Nephron (organoid): ENCODE measurements at regions not wholly inside any gene's neighbourhood (a gene's known extent, or its start where the extent isn't known, plus 50 kb on each side); places are given as distances from the start of the nearest gene placed in this dataset.
A peak's percentile ranks its signal among the peaks of the same experiment; 100 is the strongest.

Source experiments
- H3K27ac Mint-ChIP-seq, 3 experiments: 2 replicates each; pipeline ENCODE4 v1.8.0; 2020; ENCODE audit warnings: mixed read lengths in 3 of 3, mild to moderate bottlenecking in 2 of 3, moderate library complexity in 1 of 3
- H3K27me3 Mint-ChIP-seq: 2 replicates; pipeline ENCODE4 v1.8.0; 2021; ENCODE audit warnings: low read depth, mild to moderate bottlenecking, moderate library complexity, mixed read lengths
- H3K36me3 Mint-ChIP-seq: 2 replicates; pipeline ENCODE4 v1.8.0; 2020; ENCODE audit warnings: low read depth, mixed read lengths
- H3K4me1 Mint-ChIP-seq: 2 replicates; pipeline ENCODE4 v1.8.0; 2020; ENCODE audit warnings: mixed read lengths
- H3K4me3 Mint-ChIP-seq, 3 experiments: 2 replicates each; pipeline ENCODE4 v1.8.0; 2020; ENCODE audit warnings: mild to moderate bottlenecking in 3 of 3, mixed read lengths in 3 of 3, moderate library complexity in 2 of 3
- H3K9me3 Mint-ChIP-seq: 2 replicates; pipeline ENCODE4 v1.8.0; 2020; ENCODE audit warnings: mixed read lengths
- CTCF ChIP-seq, 3 experiments: fragments of 200-600 bp; sonication (generic); IDR thresholded peaks; one replicate each; pipeline ENCODE4 v1.5.0; 2021; ENCODE audit warnings: antibody characterized with exemption in 3 of 3; ENCODE audit not compliant: unreplicated experiment in 3 of 3

- Mint-ChIP-seq H3K36me3 (no peaks in the 10 kb centered on the region), H3K9me3 (no peaks in the 10 kb centered on the region), H3K4me3 (no peak overlapping the region), H3K27me3 (peaks cover 3% of the 10 kb centered on the region), H3K4me1 (peaks cover 31% of the 10 kb centered on the region), H3K27ac (no peak overlapping the region)
- no peak for TF ChIP-seq CTCF (IDR thresholded peaks at IDR 0.05; ENCODE audit: unreplicated experiment in 3 of 3)
Observed at GRCh38 chr5:74373076-74373475, 267.5 kb downstream of the ENC1 start.

GRCh38 chr5:74372502-74373064 lies 267.9 kb downstream of the ENC1 start:
- H3K4me3 Mint-ChIP-seq, result no peak overlapping the region
- H3K36me3 Mint-ChIP-seq, result no peaks in the 10 kb centered on the region
- no peak for TF ChIP-seq CTCF (IDR thresholded peaks at IDR 0.05; ENCODE audit: unreplicated experiment in 3 of 3)
- H3K27me3 Mint-ChIP-seq, result peaks cover 3% of the 10 kb centered on the region
- peak overlapping the region in 2 of 3 experiments; percentile 40 to 51 for H3K27ac Mint-ChIP-seq
- H3K4me1 Mint-ChIP-seq, result peaks cover 34% of the 10 kb centered on the region
- no peaks in the 10 kb centered on the region for H3K9me3 Mint-ChIP-seq

GRCh38 chr5:74372051-74372450 lies 268.5 kb downstream of the ENC1 start:
- H3K9me3 Mint-ChIP-seq, result no peaks in the 10 kb centered on the region
- peaks cover 3% of the 10 kb centered on the region for H3K27me3 Mint-ChIP-seq
- H3K4me3 Mint-ChIP-seq, result no peak overlapping the region
- H3K27ac Mint-ChIP-seq, result no peak overlapping the region
- H3K4me1 Mint-ChIP-seq, result peaks cover 39% of the 10 kb centered on the region
- no peak for TF ChIP-seq CTCF (IDR thresholded peaks at IDR 0.05; ENCODE audit: unreplicated experiment in 3 of 3)
- H3K36me3 Mint-ChIP-seq, result no peaks in the 10 kb centered on the region

DNA sequence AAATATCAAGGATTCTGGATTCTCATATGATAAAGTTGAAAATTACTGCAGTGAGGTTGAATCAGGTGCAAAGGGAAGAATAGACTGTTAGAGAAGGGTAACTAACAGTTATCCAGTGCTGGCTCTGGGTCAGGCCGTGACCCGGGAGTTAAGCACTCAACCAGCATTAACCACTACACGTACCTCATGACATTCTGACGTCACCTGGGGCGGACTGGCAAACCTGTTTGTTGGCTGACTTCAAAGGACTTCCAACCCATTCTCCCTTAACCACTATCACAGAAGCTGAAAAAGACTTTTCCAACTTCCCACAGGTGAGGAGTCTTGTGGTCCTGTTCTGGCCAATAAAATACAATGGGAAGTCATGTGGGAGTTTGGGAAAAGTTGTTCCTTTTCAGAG lies 268.9 kb downstream of the ENC1 start:
- no peak overlapping the region for H3K27ac Mint-ChIP-seq
- H3K4me1 Mint-ChIP-seq, result peaks cover 43% of the 10 kb centered on the region
- peaks cover 3% of the 10 kb centered on the region for H3K27me3 Mint-ChIP-seq
- no peaks in the 10 kb centered on the region for H3K36me3 Mint-ChIP-seq
- H3K4me3 Mint-ChIP-seq, result no peak overlapping the region
- no peaks in the 10 kb centered on the region for H3K9me3 Mint-ChIP-seq
- TF ChIP-seq CTCF (IDR thresholded peaks at IDR 0.05; ENCODE audit: unreplicated experiment in 3 of 3), result no peak

- Mint-ChIP-seq H3K9me3 (peaks cover 8% of the 10 kb centered on the region), H3K27me3 (peaks cover 3% of the 10 kb centered on the region), H3K4me3 (no peak overlapping the region), H3K4me1 (peaks cover 39% of the 10 kb centered on the region), H3K27ac (peak overlapping the region in 2 of 3 experiments; percentile 52 to 57), H3K36me3 (no peaks in the 10 kb centered on the region)
- TF ChIP-seq CTCF (IDR thresholded peaks at IDR 0.05; ENCODE audit: unreplicated experiment in 3 of 3), result no peak
Observed at GRCh38 chr5:74370168-74370567, 270.4 kb downstream of the ENC1 start.

DNA sequence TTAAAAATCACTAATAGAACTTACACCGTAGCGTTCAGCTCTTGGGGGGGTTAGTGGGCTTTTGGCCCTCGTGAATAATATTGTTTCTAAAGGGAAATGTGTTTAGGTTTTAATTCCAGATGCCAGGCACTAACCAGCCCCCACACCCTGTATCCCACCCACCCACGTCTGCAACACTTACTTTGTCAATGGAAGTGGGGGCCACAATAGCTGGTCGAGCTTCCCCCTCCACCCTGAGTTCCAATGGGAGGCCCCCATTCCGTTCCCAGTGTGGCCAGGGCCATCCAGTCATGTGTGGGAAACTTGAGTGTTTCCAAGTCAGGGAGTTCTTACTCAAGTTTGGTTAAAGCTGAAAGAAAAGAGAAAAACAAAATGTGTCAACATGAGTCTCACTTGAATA lies 271.4 kb downstream of the ENC1 start:
- Mint-ChIP-seq H3K27me3 (peaks cover 3% of the 10 kb centered on the region), H3K27ac (peak overlapping the region in 2 of 3 experiments; percentile 48 to 52), H3K4me1 (peaks cover 48% of the 10 kb centered on the region), H3K9me3 (peaks cover 8% of the 10 kb centered on the region), H3K36me3 (no peaks in the 10 kb centered on the region), H3K4me3 (no peak overlapping the region)
- TF ChIP-seq CTCF (IDR thresholded peaks at IDR 0.05; ENCODE audit: unreplicated experiment in 3 of 3), result no peak
